NB4 (cell line): ENCODE measurements at regions not wholly inside any gene's neighbourhood (a gene's known extent, or its start where the extent isn't known, plus 50 kb on each side); places are given as distances from the start of the nearest gene placed in this dataset.

Source experiments
- MAX ChIP-seq: IDR thresholded peaks from 2 replicates; pipeline ENCODE4 v1.6.1; 2011; ENCODE audit warnings: low read depth, low read length
- TF ChIP-seq, protein P1 (sequence below): IDR thresholded peaks from one replicate; pipeline ENCODE4 v1.5.1; 2012; ENCODE audit warnings: low read depth, low read length

GRCh38 chr3:30524357-30525040, 81.9 kb upstream of the TGFBR2 start:
- TF ChIP-seq MAX, result no peak
- TF ChIP-seq, protein P1, sequence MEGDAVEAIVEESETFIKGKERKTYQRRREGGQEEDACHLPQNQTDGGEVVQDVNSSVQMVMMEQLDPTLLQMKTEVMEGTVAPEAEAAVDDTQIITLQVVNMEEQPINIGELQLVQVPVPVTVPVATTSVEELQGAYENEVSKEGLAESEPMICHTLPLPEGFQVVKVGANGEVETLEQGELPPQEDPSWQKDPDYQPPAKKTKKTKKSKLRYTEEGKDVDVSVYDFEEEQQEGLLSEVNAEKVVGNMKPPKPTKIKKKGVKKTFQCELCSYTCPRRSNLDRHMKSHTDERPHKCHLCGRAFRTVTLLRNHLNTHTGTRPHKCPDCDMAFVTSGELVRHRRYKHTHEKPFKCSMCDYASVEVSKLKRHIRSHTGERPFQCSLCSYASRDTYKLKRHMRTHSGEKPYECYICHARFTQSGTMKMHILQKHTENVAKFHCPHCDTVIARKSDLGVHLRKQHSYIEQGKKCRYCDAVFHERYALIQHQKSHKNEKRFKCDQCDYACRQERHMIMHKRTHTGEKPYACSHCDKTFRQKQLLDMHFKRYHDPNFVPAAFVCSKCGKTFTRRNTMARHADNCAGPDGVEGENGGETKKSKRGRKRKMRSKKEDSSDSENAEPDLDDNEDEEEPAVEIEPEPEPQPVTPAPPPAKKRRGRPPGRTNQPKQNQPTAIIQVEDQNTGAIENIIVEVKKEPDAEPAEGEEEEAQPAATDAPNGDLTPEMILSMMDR, result no peak
